ENCODE measurements at regions not wholly inside any gene's neighbourhood (a gene's known extent, or its start where the extent isn't known, plus 50 kb on each side); places are given as distances from the start of the nearest gene placed in this dataset.

DNA sequence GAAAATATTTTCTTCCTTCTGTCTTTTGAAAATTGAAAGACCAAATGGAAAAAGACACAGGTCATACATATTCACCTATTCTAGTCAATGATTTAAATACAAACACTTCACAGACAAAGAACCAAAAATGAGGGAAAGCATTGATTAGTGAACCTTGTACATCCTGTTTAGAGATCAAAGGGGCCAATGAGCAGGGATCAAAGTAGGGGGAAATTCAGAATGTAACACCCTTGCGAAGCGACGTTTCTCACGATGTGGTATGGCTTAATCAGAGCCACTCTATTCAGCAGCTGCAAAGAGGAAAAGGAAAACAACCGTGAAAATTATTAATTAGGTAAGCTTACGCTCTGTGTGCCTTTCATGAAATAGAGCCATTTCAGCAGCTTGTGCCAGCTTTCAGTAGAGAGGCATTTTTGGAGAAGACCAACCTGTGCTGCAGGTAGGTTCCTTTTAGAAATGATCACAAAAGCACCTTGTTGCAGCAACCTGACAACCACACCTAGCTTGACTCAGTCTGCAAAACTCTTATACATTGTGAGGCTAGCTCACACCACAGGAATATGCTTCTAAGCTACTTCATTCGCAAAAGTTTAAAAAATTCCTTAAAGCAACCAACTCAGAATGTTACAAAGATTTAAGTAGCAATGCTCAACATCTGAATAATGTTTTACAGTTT, 78.0 kb downstream of the DKK1 start:
- TF ChIP-seq, protein P1, sequence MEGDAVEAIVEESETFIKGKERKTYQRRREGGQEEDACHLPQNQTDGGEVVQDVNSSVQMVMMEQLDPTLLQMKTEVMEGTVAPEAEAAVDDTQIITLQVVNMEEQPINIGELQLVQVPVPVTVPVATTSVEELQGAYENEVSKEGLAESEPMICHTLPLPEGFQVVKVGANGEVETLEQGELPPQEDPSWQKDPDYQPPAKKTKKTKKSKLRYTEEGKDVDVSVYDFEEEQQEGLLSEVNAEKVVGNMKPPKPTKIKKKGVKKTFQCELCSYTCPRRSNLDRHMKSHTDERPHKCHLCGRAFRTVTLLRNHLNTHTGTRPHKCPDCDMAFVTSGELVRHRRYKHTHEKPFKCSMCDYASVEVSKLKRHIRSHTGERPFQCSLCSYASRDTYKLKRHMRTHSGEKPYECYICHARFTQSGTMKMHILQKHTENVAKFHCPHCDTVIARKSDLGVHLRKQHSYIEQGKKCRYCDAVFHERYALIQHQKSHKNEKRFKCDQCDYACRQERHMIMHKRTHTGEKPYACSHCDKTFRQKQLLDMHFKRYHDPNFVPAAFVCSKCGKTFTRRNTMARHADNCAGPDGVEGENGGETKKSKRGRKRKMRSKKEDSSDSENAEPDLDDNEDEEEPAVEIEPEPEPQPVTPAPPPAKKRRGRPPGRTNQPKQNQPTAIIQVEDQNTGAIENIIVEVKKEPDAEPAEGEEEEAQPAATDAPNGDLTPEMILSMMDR (IDR thresholded peaks at IDR 0.05; ENCODE audit: low read length), result no peak
- TF ChIP-seq EZH2 (IDR thresholded peaks at IDR 0.05; ENCODE audit: borderline replicate concordance, low read length), result no peak
